GM23338 (cell line): ENCODE measurements at regions not wholly inside any gene's neighbourhood (a gene's known extent, or its start where the extent isn't known, plus 50 kb on each side); places are given as distances from the start of the nearest gene placed in this dataset.

ENCODE experiments used
- CREB1 ChIP-seq: fragments of 250-450 bp; sonication (Bioruptor Pico); IDR thresholded peaks from 2 replicates; pipeline ENCODE4 v1.5.0; 2020; ENCODE audit warnings: low read depth, mild to moderate bottlenecking, moderate library complexity
- EZH2 ChIP-seq: fragments of 200-600 bp; sonication (generic); IDR thresholded peaks from one replicate; pipeline ENCODE4 v1.8.0; 2017; ENCODE audit warnings: antibody characterized with exemption, mild to moderate bottlenecking, low read depth; ENCODE audit not compliant: unreplicated experiment
- EZH2phosphoT487 ChIP-seq: fragments of 200-600 bp; sonication (generic); IDR thresholded peaks from one replicate; pipeline ENCODE4 v1.8.1; 2018; ENCODE audit warnings: antibody characterized with exemption; ENCODE audit not compliant: unreplicated experiment
- POLR2AphosphoS5 ChIP-seq: IDR thresholded peaks from 2 replicates; pipeline ENCODE4 v1.6.1; 2016; ENCODE audit warnings: antibody characterized with exemption, low read depth
- REST ChIP-seq: IDR thresholded peaks from one replicate; pipeline ENCODE4 v1.6.1; 2018; ENCODE audit warnings: antibody characterized with exemption; ENCODE audit not compliant: unreplicated experiment
- ZNF331 ChIP-seq: fragments of 250-450 bp; sonication (Bioruptor Pico); IDR thresholded peaks from 2 replicates; pipeline ENCODE4 v1.5.0; 2020; ENCODE audit warnings: low read depth, mild to moderate bottlenecking, moderate library complexity
- TF ChIP-seq, protein P1 (sequence below), 2 experiments: fragments of 200-600 bp in 1 of 2; sonication (generic) in 1 of 2; conservative IDR thresholded peaks; 2 replicates each; pipeline versions ENCODE4 v1.5.1 to v1.6.1; 2016 to 2017; ENCODE audit warnings: antibody characterized with exemption in 2 of 2, low read depth in 2 of 2, mild to moderate bottlenecking in 2 of 2, moderate library complexity in 1 of 2

DNA sequence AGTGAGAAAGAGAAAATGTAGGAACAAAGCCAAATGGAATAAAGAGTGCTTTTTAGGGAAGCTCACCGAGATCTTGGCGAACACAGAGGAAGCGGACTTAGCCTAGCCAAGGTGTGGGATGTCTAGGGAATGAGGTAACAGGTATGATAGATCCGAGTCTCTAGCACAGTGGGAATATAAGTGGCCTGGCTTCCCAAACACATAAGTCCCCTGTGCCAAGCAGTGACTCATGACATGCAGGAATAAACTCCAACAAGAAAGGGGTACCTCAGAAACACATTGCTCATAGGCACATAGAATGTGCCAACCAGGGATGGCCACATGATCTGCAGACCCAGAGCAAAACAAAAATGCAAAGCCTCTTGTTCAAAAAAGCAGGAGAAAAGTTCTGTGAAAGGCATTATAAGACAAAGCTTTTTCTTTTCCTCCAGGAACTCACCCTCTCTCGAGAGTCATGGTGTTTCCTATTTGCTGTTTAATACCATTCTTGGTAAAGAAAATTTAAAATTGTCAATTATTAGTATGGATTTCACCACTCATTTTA is 542.5 kb downstream of the GATA3 start:
- TF ChIP-seq, protein P1, sequence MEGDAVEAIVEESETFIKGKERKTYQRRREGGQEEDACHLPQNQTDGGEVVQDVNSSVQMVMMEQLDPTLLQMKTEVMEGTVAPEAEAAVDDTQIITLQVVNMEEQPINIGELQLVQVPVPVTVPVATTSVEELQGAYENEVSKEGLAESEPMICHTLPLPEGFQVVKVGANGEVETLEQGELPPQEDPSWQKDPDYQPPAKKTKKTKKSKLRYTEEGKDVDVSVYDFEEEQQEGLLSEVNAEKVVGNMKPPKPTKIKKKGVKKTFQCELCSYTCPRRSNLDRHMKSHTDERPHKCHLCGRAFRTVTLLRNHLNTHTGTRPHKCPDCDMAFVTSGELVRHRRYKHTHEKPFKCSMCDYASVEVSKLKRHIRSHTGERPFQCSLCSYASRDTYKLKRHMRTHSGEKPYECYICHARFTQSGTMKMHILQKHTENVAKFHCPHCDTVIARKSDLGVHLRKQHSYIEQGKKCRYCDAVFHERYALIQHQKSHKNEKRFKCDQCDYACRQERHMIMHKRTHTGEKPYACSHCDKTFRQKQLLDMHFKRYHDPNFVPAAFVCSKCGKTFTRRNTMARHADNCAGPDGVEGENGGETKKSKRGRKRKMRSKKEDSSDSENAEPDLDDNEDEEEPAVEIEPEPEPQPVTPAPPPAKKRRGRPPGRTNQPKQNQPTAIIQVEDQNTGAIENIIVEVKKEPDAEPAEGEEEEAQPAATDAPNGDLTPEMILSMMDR (conservative IDR thresholded peaks at IDR 0.05; ENCODE audit: low read depth in 2 of 2) = no peak
- TF ChIP-seq EZH2 = no peak
- no peak for TF ChIP-seq REST
- no peak for TF ChIP-seq EZH2phosphoT487
- no peak for TF ChIP-seq ZNF331
- TF ChIP-seq POLR2AphosphoS5 = no peak
- TF ChIP-seq CREB1 (CRISPR knock-in tag) = no peak
